Gastrocnemius medialis (tissue), 4 donors: ENCODE measurements at regions not wholly inside any gene's neighbourhood (a gene's known extent, or its start where the extent isn't known, plus 50 kb on each side); places are given as distances from the start of the nearest gene placed in this dataset.

Experiments
- POLR2A ChIP-seq, 2 donors: fragments of 450-650 bp; IDR thresholded peaks; one replicate each; pipeline ENCODE4 v1.6.1; 2017; ENCODE audit warnings: antibody characterized with exemption in 2 of 2, mild to moderate bottlenecking in 2 of 2, moderate library complexity in 2 of 2
- TF ChIP-seq, protein P1 (sequence below), 5 experiments: fragments of 450-650 bp in 3 of 5; fragments of 200-600 bp in 2 of 5; sonication (generic) in 2 of 5; IDR thresholded peaks in 4 of 5; conservative IDR thresholded peaks in 1 of 5; 1 replicate in 4 of 5; 2 replicates in 1 of 5; pipeline ENCODE4 v1.5.1; 2016 to 2019; ENCODE audit warnings: antibody characterized with exemption in 5 of 5, mild to moderate bottlenecking in 3 of 5, moderate library complexity in 3 of 5

DNA sequence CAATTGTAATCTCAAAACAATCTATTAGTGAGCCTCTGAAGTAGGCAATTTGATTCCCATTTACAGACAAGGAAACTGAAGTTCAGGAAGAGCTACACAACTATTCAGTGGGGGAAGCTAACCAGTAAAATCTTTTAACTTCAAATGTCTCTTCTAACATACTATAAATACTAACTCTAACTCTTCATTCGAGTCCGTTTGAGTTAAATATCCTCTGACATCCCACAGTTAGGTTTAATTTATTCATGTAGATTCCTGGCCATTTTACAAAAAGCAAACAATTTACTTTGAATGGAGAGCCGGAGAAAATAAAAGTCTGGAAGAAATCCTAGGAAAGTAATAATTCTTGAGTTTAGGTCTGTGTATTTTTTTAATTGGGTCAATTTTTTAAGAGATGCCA, 64.7 kb downstream of the HYCC1 start:
- TF ChIP-seq, protein P1, sequence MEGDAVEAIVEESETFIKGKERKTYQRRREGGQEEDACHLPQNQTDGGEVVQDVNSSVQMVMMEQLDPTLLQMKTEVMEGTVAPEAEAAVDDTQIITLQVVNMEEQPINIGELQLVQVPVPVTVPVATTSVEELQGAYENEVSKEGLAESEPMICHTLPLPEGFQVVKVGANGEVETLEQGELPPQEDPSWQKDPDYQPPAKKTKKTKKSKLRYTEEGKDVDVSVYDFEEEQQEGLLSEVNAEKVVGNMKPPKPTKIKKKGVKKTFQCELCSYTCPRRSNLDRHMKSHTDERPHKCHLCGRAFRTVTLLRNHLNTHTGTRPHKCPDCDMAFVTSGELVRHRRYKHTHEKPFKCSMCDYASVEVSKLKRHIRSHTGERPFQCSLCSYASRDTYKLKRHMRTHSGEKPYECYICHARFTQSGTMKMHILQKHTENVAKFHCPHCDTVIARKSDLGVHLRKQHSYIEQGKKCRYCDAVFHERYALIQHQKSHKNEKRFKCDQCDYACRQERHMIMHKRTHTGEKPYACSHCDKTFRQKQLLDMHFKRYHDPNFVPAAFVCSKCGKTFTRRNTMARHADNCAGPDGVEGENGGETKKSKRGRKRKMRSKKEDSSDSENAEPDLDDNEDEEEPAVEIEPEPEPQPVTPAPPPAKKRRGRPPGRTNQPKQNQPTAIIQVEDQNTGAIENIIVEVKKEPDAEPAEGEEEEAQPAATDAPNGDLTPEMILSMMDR (IDR thresholded peaks at IDR 0.05 in 4 of 5, conservative IDR thresholded peaks at IDR 0.05 in 1 of 5) = no peak
- TF ChIP-seq POLR2A (IDR thresholded peaks at IDR 0.05) = no peak
